Tibial nerve (tissue), 4 donors: ENCODE measurements at regions not wholly inside any gene's neighbourhood (a gene's known extent, or its start where the extent isn't known, plus 50 kb on each side); places are given as distances from the start of the nearest gene placed in this dataset.

Experiments used
- CTCF ChIP-seq, 5 experiments: fragments of 200-600 bp in 3 of 5; fragments of 450-650 bp in 2 of 5; sonication (generic) in 3 of 5; IDR thresholded peaks; one replicate each; pipeline ENCODE4 v1.5.1; 2016 to 2019; ENCODE audit warnings: antibody characterized with exemption in 5 of 5, mild to moderate bottlenecking in 3 of 5, moderate library complexity in 2 of 5
- EP300 ChIP-seq, 2 donors: sonication (generic); formaldehyde crosslinking; IDR thresholded peaks; one replicate each; pipeline ENCODE4 v1.6.1; 2017; ENCODE audit warnings: antibody characterized with exemption in 2 of 2, mild to moderate bottlenecking in 1 of 2
- POLR2A ChIP-seq, 2 donors: fragments of 450-650 bp; IDR thresholded peaks; one replicate each; pipeline ENCODE4 v1.6.1; 2017; ENCODE audit warnings: antibody characterized with exemption in 2 of 2, mild to moderate bottlenecking in 2 of 2, moderate library complexity in 2 of 2

- no peak for TF ChIP-seq CTCF (IDR thresholded peaks at IDR 0.05)
- TF ChIP-seq POLR2A (IDR thresholded peaks at IDR 0.05), result no peak
- TF ChIP-seq EP300 (IDR thresholded peaks at IDR 0.05), result no peak
Observed at GRCh38 chr2:145739681-145740080, 1219.8 kb upstream of the ZEB2 start.
